NCI-H446 treated with DMSO at 0.1 percent for 48 hours (cell line): ENCODE measurements at regions not wholly inside any gene's neighbourhood (a gene's known extent, or its start where the extent isn't known, plus 50 kb on each side); places are given as distances from the start of the nearest gene placed in this dataset.
A peak's percentile ranks its signal among the peaks of the same experiment; 100 is the strongest.

Experiments
- DNase-seq: peaks from one replicate; lab custom pipeline; 2025; lab: John Stamatoyannopoulos, UW

DNA sequence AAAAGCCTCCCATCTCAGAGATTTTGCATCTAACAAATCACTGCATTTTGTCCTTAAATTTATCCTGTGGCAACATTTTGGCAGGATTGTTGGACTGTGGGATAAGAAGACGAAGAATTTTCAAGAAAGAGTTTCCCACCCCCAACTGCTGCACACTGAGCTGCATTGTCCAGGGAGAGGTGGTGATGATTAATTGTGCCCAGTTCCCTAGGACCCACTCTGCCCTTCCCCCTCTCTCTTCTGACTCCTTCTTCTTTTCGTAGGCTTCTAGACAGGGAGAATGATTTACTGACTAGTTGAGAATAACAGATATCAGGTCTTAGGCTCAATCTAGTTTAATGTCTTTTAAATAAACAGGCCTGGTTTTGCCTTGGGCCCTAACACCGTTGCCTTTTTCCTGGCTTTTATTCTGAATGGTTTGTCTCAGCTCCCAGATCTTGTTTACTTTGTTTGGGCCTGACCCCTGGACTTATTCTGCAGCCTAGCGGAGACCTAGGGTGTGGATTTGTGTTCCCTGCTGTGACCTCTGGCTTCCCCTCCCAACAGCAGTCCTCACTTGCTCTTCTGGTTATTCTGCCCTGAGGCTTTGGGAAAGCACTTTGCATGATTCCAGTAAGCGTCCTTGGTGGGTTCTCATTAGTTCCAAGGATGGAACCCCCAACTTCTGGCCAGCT, 233.3 kb downstream of the INSIG2 start:
- no peak for DNase-seq

DNA sequence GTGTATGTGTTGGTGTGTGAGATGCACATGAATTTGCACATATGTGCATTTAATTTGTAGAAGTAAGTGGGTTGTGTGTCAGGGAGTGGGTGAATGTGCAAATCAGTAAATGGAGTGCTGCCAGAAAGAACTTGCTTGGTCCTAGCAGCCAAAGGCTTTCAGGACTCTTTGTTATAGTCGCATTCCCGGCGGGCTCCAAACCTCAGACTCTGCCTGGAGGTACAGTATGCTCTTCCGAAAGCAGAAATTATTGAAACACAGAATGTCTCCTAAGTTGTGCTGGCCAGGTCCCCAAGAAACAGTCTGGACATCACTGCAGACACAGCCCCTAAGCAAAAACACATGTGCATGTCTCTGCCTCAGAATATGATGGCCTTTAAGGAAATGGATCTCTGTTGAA, 232.4 kb downstream of the INSIG2 start:
- no peak for DNase-seq

DNA sequence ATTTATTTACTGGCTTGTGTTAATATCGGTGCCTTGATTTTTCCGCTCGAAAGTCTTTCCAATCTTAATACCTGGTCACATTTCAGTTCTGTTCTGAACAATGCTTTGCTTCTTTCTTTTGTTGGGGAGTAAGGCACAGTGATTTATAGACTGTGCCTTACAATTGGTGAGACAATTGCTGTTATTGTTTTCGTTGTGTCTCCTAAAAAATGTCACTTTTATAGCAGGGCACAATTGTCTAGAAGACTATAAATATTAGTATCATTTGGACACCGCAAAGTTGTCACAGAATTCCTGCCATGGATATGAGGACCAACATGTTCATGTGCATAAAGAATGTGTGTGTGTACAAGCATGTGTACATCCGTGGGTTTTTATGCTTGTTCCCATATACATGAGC, 231.9 kb downstream of the INSIG2 start:
- no peak for DNase-seq

DNA sequence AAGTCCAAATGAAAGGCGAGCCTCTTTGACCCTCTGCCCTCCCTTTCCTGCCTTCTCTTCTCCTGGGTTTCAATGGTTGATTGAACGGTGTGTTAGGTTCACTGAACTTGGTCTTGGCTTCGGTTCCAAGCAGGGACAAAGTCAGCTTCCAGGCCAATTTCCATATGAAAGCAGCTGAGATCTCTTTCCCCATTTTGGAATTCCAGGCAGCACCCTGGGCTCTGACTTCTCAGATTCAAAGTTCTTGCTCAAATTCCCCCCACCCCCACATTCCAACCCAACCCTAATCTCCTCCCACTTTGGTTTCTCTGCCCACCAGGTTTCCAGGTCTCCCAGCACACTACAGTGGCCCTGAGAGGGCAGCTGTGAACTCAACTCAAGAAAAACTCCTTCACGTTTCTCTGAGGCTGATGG, 231.0 kb downstream of the INSIG2 start:
- no peak for DNase-seq

DNA sequence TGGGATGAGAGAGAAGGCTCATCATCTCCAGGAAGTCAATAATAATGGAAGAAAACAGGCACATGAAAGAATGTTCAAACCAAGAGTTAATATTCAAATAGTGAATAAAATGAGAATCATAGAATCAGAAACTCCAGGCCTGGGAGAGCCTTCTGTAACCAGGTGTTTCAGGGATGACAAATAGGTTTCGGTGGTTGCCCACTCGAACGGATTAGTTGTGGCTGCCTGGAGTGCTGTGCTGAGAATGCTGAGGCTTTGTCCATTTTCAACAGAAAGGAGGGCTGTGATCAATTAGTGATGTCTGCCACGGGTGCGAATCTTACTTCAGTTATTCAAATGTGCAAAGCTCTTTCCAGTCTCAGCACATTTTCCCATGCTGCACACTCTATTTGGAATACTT, 227.3 kb downstream of the INSIG2 start:
- DNase-seq = no peak

DNA sequence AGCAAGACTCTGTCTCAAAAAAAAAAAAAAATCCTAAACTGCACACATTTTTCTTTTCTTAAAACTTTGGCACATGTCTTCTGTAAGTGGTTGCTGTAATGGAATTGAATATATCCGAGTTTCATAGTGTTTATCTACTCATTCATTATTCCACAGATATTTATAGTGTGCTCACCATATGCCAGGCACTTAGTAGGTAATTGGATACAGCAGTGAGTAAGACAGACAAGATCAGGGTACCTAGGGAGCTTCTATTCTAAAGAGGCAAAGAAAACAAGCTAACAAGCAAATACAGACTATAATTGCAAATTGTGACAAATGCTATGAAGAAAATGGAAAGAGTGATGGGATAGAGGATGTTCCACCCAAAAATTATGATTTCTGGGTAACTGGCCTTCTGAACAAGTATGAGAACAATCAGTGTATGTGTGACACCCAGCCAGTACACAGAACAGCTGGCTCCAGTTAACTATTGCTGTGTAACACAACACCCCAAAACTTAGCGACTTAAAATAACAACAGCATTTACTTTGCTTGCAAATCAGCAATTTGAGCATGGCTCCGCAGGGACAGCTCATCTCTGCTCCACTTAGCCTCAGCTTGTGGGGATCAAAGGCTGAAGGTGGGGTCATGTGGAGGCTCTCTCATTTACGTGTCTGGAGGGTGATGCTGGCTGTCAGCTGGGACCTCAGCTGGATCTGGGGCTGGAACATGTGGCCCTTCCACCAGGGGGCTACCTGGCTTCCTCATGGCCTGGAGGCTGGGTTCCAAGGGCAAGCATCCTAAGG, 224.9 kb downstream of the INSIG2 start:
- peak; percentile 42 for DNase-seq

DNA sequence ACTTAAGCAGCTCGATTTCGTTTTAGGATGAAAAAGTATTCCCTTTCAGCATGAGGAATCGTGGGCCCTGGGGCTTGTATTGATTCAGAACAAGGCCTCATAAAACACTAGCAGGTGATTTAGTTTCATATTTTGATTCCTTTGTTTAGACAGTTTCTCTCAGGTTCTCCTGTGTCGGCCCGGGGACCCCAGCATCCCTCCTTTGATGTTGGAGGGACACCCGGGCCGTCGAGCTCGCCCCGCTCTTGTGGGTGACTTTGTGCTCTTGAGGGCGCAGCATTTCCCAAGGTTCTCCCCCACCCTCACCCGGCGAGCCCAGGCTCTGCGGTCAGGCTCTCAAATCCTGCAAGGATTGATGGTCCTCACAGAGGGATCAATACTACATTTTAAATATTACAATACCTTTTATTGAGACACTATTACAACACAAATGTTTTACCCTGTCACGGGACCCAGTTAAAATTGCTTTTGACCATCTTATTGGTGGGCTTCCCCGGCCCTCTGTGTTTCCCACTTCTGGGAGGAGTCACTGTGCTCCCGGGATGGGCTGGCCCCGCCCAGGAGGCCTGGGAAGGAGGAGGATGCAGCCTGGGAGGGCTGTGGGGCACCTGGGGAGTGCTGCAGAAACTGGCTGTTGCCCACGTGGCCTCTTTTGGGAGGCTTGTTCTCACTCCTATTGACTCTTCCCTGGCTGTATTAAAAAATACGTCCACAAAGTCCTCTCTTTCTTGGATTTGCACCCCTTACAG, 222.6 kb downstream of the INSIG2 start:
- DNase-seq = no peak

DNA sequence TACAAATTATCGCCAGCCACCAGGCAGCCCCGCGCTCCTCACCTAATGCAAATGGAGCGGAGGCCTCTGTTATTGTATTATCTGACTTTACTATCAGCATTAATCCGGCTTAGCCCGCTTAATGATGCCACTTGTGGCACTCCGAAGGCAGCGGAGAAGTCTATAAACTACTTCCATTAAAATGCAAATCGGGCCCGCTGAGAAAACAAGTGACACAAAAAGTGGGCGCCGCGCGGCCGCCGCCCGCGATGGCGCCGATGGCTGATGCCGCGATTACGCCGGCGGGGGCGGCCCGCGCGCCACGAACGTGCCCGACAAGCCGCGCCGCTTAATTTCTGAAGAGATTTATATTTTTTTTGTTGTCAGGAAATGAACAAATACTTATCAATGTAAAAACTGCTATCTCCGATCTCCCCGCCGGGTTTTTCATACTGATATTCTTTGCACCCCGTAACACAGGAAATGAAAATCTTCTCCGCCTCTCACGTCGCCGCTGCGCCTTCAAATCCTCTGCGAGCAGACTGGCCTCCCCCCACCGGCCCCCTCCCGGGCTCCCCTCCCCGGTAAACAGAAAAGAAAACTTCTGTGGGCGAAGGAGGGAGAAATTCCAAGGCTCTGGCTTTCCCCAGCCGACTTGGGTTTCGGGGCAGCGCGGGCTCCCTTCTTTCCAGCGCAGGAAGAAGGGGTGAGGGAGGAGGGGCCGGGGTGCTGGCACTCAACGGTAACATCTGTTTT, 221.8 kb downstream of the INSIG2 start:
- no peak for DNase-seq

DNA sequence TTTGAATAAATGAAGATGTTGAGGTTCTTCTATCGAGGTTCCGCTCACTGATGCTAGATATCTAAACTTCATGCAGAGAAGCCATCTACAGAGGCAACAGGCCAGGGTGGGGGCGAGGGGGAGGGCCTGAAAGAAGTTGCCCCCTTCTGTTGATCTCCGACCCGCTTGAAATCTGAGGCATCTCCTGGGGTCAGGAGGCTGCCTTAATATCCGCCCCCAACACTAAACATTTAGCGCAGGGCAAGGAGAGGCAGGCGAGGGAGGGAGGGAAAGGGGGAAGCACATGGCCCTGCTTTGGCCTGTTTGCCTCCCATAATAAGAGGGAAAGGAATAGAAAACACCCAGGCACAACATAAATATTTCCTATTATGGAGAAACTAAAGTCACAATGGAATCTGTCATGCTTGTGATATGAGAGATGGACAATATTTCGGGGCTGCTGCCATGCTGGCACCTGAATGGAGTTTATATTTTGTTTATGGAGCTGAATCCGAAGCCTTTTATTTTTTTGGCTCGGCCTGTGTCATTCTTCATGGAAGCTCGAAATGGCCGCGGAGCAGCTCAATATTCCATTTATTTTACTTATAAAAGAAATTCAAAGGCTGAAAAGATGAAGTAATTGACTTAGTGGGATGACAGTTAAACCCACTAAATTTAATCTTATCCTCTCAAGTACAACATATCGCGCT, 221.1 kb downstream of the INSIG2 start:
- DNase-seq = no peak

DNA sequence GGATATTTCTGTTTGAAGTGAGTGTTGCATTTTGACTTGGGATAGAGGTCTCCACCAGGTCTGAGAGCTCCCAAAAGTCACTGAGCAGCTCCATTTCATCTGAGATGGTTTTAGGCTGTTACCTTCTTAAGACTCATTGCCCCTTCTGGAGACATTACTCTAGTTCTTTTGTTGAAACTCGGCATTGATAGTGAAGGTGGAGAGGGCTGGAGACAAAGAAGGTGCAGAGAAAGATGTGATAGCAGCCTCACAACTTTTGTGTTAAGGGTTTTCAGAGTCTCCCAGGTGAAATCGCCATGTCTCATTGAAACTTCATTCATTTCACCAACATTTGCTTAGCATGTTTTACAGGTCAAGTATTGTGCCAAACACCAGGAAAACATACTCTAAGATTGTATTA, 219.6 kb downstream of the INSIG2 start:
- no peak for DNase-seq

DNA sequence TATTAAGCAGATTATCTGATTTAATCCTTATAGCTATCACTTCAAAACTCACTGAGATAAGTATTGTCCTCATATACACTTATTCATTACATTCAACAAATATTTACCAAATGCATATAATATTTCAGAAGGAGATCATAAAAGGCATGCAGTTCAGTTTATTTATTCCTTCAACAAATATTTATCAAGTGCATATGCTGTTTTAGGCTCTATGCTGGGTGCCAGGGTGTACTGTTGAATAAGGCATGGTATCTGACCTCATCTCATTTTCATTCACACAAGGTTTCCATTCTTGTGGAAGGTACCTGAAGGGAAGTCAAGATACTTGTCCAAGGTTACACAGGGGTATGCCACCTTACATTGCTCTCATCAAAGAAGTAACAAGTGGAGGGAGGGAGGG, 213.0 kb downstream of the INSIG2 start:
- no peak for DNase-seq

DNA sequence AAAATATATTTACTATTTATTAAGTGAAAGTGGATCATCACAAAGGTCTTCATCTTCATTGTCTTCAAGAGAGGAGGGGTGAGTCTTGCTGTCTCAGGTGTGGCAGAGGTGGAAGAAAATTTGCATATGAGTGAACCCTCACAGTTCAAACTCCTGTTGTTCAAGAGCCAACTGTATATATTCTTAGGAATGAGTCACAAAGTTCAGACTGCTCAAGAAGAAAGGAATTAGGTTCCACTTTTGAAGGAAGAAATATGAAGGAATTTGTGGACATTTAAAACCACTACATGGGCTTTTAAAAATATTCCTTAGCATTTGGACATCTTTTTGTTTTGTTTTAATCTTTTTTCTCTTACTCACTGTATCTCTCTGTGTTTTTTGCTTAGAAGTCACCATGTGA, 212.6 kb downstream of the INSIG2 start:
- DNase-seq = no peak

DNA sequence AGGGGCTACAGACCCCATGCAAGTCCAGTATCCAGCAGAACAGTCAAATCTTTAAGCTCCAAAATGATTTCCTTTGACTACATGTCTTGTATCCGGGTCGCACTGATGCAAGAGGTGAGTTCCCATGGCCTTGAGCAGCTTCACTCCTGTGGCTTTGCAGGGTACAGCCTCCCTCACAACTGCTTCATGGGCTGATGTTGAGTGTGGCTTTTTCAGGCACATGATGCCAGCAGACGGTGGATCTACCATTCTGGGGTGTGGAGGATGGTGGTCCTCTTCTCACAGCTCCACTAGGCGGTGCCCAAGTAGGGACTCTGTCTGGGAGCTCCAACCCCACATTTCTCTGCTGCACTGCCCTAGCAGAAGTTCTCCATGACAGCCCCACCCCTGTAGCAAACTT, 208.4 kb downstream of the INSIG2 start:
- no peak for DNase-seq

DNA sequence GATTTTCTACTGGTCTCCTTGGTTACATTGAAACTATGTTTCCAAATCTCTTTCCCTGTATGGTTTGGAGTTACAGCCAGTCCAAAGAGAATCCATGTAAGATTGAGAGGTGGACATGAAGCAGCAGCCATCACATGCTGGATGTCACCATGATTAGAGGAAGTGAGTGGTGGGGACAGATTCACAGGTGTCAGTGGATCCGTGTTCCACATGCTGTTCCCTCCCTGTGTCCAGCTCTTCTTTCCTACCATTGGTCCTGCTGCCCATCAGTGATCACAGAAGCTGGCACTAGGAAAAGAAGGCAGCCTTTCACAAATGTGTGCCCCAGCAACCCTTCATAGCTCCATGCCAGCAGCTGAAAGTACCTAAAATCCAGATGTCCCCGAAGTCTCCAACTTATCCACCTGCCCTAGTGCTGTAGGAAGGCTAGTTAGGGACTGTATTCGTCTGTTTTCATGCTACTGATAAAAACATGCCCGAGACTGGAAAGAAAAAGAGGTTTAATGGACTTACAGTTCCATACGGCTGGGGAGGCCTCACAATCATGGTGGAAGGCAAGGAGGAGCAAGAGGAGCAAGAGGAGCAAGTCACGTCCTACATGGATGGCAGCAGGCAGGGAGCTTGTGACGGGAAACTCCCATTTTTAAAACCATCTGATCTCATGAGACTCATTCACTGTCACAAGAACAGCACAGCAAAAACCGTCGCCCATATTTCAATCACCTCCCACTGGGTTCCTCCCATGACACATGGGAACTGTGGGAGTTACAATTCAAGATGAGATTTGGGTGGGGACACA, 207.5 kb downstream of the INSIG2 start:
- no peak for DNase-seq

DNA sequence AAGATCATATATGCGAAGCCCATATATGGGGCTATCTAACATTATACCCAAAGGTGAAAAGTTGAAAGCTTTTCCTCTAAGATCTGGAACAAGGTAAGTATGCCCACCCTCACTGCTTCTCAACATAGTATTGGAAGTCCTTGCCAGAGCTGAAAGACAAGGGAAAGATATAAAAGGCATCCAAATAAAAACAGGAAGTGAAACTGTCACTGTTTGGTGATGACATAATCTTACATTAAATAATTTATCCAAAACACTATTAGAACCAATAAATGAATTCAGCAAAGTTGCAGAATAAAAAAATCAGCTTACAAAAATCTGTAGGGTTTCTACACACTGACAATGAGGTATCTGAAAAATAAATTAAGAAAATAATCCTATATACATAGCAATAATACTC, 205.8 kb downstream of the INSIG2 start:
- no peak for DNase-seq

DNA sequence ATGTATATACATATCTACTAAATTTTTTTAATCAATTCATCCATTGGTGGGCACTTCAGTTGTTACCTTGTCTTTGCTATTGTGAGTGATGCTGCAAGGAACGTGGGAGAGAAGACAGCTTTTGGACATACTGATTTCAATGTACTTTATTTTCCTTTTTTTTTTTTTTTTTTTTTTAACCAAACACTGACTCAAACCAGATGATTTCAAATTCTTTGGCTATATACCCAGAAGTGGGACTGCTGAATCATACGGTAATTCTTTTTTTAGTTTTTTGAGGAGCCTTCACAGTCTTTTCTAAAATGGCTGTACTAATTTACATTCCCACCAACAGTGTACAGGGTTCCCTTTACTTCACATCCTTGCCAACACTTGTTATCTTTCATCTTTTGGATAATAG, 204.7 kb downstream of the INSIG2 start:
- DNase-seq = no peak

DNA sequence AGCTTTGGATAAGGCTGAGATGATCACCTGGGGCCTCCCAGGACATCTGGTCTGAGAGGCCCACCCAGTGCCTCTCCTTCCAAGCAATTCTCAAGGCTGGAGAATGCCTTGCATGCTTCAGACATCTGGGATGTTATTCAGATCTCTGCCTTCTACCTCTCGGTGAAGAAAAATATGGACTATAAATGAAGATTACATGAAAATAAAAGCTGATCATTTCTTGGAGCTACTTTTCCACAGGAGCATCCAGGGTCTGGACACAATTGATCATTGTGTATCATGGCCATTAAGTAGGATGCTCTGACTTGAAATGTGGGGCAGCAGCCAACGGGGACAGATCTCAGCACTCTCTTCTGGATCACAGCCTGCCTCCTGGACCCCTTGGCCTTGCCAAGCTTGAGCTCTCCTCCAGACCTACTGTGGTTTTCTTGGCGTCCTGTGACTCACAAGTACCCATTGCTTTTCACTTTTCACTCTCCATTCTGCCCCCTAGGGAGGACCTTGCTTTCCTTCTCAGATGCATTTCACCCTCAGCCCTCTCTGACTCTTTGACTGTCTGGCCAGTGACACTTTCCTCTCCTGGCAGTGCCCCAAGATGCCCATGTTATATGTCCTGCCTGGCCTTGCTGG, 203.1 kb downstream of the INSIG2 start:
- DNase-seq = peak; percentile 87

DNA sequence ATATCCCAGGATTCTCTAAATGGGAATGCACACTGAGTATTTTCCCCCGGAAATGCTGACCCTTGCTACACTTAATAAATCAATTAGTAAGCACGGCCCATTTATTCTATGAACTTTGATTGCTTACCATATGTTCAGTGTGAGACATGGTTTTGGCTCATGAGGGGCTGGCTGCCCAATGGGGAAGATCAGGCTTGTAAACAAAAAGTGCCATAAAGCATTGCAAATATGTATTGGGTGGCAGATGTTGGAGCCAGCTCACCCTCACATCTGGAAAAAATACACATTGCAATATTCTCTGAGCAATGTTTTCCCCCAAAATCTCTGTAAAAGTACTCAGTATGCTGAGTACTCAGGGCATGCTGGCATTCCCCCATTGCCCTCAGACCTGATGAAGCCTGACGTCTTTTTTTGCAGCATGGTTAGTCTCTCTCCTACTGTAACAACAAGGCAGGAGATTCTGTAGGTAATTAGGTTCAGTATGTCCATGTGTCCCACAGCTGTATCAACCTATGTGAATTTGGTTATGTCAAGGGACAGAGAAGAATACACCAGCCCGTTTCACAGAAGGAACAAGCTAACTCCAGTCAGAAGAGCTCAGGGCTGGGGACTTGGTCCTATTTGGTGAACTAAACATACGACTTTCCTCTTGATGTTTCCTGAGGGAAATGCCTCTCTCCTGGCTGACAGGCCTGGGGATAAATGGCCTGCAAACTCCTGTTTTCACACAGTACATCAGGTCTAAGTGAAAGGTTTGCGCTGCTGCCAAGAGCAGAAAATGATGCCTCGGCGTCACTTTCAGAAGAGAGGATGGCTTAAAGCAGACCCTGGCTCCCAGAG, 202.4 kb downstream of the INSIG2 start:
- DNase-seq = peak; percentile 62

DNA sequence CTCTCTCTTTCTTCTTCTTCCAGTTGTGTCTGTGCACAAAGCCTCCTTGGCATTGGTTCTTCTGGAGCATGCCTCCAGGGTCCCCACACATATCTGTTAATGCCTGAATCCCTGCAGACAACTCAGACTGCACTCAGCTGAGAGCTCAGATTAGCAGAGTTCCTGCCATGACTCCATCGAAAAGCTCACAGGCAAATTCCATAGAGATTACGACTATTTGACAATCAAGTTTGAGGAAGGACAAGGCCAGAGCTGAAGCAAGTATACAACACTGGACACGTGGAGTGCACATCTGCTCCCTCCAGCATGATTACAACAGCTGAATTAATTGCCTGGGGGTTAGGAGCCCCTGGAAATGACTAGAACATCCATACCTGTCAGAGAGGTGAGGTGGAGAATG, 190.7 kb downstream of the INSIG2 start:
- no peak for DNase-seq

DNA sequence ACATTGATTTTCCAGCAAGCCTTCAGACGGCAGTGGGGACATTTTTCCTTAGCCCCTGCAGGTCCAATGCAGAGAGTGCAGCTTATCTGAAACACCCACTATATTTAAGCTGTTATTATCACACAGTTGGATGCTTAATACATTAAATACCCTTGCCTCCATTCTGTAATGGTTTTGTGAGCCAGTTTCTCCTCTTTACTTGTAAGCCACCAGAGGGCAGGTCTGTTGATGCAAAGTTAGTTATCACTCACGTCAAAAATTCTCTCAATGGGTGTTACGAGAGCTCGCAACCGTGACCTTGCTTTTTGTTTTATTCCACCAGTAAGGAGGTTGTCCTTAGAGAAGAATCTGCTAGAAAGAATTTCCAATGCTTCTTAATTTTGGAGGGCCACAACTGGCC, 189.8 kb downstream of the INSIG2 start:
- no peak for DNase-seq
